ENCODE measurements at regions not wholly inside any gene's neighbourhood (a gene's known extent, or its start where the extent isn't known, plus 50 kb on each side); places are given as distances from the start of the nearest gene placed in this dataset.

DNA sequence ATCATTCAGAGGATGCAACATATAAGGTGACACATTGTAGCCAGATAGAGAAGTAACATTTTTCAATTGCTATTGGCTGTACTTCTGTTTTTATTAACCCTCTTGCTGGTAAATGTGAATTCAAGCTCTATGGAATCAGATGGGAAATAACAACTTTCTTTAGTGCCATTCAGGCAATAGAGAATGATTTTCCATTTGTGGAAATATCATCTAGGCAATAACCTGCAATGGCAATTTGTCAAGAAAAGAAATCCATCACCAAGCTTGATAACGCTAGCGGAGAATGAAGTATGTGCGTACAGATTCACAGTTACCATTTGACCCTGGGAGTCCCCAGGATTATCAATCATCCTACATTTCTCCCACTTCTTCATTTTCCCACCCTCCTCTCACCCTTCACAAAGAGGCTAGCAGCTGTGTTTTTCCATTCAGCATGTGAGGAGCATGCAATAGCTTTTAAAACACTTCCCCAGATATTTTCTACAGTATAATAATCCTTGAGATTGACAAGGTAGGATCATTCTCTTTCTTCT lies 569.7 kb upstream of the KLF12 start:
- no peaks in the 10 kb centered on the region for H3K4me1 ChIP-seq (ENCODE audit: control insufficient read depth, low read depth, low read length)
- H3K9me3 ChIP-seq (ENCODE audit: control insufficient read depth, low read depth, low read length) = no peaks in the 10 kb centered on the region
- H3K27ac ChIP-seq (ENCODE audit: low read length) = no peak overlapping the region
- H3K4me3 ChIP-seq (ENCODE audit: low read length) = no peak overlapping the region
- H3K36me3 ChIP-seq (ENCODE audit: control insufficient read depth, low read depth, low read length) = no peaks in the 10 kb centered on the region
- no peaks in the 10 kb centered on the region for H3K27me3 ChIP-seq (ENCODE audit: control insufficient read depth, insufficient read depth, low read length)
- no peak overlapping the region for H3K9ac ChIP-seq (ENCODE audit: low read length)

DNA sequence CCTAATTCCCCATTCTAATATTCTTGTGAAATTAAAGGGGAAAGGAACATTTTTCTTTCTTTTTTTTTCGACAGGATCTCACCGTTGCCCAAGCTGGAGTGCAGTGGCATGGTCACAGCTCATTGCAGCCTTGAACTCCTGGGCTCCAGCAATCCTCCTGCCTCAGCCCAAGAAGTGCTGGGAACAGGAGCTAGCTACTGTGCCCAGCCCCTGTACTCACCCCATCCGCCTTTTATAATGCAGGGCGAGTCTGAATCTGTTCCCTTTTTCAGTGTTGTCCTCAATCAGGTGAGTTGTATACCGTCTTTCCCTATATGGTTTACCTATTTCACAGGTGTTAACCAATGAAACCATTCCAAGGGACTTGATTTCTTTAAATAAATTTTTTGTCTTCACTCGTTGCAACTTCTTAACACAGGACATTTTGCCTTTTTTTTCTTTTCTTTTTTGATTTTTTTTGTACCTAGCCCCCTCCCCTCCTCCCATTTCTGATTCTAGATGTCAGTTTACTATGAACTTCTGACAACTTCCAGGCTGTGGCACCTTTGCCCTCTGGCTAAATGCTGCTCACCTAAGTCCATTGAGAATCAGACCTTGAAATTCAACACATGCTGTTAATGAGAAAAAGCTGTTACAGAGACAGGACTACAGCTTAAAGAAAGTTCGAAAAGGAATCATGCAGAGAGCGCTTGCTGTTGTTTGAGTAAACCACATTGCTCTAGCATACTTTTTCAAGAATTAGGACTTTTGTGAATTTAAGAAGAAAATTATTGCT lies 562.1 kb upstream of the KLF12 start:
- Histone ChIP-seq H3K4me1 (ENCODE audit: control insufficient read depth, low read depth, low read length) (peaks cover 11% of the 10 kb centered on the region), H3K4me3 (ENCODE audit: low read length) (no peak overlapping the region), H3K9ac (ENCODE audit: low read length) (no peak overlapping the region), H3K27me3 (ENCODE audit: control insufficient read depth, insufficient read depth, low read length) (no peaks in the 10 kb centered on the region), H3K27ac (ENCODE audit: low read length) (no peak overlapping the region), H3K36me3 (ENCODE audit: control insufficient read depth, low read depth, low read length) (no peaks in the 10 kb centered on the region), H3K9me3 (ENCODE audit: control insufficient read depth, low read depth, low read length) (no peaks in the 10 kb centered on the region)

DNA sequence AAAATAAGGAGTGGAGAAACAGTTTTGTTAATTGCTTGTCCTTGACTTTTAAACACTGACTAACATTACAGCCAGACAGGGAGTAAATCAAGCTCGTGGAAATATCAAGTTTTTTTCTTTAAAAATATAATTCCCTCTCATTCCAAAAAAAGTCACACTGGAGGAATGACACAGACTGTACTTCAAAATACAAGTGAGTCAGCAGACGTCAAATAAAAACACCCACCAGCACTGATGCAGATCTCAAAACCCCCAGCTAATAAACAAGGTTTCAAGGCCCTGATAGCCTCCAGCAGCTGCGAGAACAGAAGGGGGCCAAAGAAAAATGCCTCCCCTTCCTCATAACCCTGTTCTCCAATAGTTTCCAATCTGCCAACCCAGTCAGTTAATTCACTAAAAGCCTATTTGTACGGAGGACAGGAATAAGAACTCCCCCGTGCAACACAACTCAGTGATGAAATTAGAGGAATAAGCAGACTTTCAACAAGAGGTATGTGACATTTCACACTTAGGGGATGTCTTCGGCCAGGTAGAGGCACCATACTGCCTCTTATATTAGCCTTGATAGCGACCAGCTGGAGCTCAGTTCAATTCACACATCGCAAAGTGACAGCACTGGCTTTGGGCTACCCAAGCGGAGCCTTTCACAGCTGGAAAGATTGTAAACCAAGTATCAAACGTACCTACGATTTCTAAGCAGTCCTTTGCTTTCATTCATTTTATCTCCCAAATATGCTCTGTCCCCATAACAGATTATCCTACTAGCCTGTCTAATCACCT lies 561.0 kb upstream of the KLF12 start:
- peaks cover 11% of the 10 kb centered on the region for H3K4me1 ChIP-seq (ENCODE audit: control insufficient read depth, low read depth, low read length)
- no peaks in the 10 kb centered on the region for H3K36me3 ChIP-seq (ENCODE audit: control insufficient read depth, low read depth, low read length)
- H3K4me3 ChIP-seq (ENCODE audit: low read length) = no peak overlapping the region
- H3K27me3 ChIP-seq (ENCODE audit: control insufficient read depth, insufficient read depth, low read length) = no peaks in the 10 kb centered on the region
- H3K9ac ChIP-seq (ENCODE audit: low read length) = no peak overlapping the region
- no peak overlapping the region for H3K27ac ChIP-seq (ENCODE audit: low read length)
- H3K9me3 ChIP-seq (ENCODE audit: control insufficient read depth, low read depth, low read length) = no peaks in the 10 kb centered on the region

DNA sequence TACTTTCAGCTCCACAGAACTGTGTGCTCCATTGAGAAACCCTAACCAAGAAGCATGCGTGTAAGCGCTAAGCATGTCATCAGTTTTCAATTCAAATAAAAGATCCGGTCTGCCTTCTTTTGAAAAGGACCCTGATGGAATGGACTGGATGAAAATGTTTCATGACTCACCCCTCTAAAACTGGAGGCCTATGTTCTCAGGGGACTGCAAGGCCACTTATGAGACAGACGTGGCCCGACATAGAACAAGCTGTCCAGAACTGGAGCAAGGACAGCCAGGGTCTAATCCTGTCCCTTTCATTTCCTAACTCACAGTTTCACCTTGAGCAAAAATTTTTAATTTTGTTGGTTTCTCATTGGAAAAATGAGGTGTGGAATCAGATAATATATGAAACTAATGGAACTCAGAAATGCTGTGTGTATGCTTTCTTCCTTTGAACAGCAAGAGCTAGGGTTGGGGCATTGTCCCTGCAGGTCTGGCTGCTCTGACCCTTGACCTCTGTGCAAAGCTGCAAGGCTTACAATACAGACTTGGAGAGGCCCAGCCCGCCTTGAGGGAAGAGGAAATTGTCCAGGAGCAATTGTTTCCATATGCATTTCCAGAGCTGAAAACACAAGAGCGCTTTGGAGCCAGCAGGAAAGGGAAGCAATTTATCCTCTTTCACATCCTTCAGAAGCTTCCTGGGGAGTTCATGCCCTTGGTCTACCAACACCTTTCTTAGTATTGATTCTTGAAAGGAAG lies 553.4 kb upstream of the KLF12 start:
- Histone ChIP-seq H3K9me3 (ENCODE audit: control insufficient read depth, low read depth, low read length) (no peaks in the 10 kb centered on the region), H3K36me3 (ENCODE audit: control insufficient read depth, low read depth, low read length) (no peaks in the 10 kb centered on the region), H3K4me1 (ENCODE audit: control insufficient read depth, low read depth, low read length) (peaks cover 7% of the 10 kb centered on the region), H3K27me3 (ENCODE audit: control insufficient read depth, insufficient read depth, low read length) (no peaks in the 10 kb centered on the region), H3K4me3 (ENCODE audit: low read length) (no peak overlapping the region), H3K27ac (ENCODE audit: low read length) (no peak overlapping the region), H3K9ac (ENCODE audit: low read length) (no peak overlapping the region)

DNA sequence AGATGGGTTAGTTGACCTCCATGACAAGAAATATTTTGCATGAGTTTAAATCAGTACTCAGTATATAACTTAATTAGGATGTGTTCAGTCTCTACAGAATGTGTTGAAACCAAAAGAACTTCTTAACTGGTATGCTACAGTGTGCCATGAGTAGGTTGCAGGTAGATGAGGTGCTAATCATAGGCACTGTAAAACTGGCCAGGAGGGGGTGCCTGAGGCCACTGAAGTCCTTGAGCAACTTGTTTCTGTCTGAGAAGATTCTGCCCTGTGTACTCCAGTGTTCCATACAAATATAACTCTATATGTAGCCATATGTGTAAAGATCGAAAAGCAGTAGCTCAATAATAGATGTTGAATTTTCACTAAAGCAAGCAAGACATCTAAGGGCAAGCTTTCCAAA lies 549.2 kb upstream of the KLF12 start:
- Histone ChIP-seq H3K4me1 (ENCODE audit: control insufficient read depth, low read depth, low read length) (peaks cover 7% of the 10 kb centered on the region), H3K36me3 (ENCODE audit: control insufficient read depth, low read depth, low read length) (no peaks in the 10 kb centered on the region), H3K27me3 (ENCODE audit: control insufficient read depth, insufficient read depth, low read length) (no peaks in the 10 kb centered on the region), H3K9me3 (ENCODE audit: control insufficient read depth, low read depth, low read length) (no peaks in the 10 kb centered on the region), H3K9ac (ENCODE audit: low read length) (no peak overlapping the region), H3K4me3 (ENCODE audit: low read length) (no peak overlapping the region), H3K27ac (ENCODE audit: low read length) (no peak overlapping the region)

DNA sequence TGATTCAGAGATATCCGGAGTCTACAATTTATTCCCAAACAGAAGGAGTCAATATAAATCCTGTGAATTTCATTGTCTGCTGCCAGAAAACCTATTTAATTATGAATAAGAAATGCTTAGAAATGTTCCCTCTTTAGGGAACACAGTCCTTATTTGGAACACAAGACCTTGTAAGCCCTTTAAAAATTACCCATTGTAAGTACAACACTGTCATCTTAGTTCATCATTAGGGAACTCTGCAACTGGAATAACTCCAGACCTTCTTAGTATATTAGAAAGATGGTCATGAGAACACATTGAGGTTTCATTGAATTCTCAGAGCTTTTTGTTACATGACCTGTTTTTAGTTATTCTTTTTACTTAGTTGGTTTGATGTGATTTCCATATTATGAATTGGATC lies 548.5 kb upstream of the KLF12 start:
- Histone ChIP-seq H3K27ac (ENCODE audit: low read length) (no peak overlapping the region), H3K4me1 (ENCODE audit: control insufficient read depth, low read depth, low read length) (peaks cover 5% of the 10 kb centered on the region), H3K9ac (ENCODE audit: low read length) (no peak overlapping the region), H3K27me3 (ENCODE audit: control insufficient read depth, insufficient read depth, low read length) (no peaks in the 10 kb centered on the region), H3K9me3 (ENCODE audit: control insufficient read depth, low read depth, low read length) (no peaks in the 10 kb centered on the region), H3K36me3 (ENCODE audit: control insufficient read depth, low read depth, low read length) (no peaks in the 10 kb centered on the region), H3K4me3 (ENCODE audit: low read length) (no peak overlapping the region)

DNA sequence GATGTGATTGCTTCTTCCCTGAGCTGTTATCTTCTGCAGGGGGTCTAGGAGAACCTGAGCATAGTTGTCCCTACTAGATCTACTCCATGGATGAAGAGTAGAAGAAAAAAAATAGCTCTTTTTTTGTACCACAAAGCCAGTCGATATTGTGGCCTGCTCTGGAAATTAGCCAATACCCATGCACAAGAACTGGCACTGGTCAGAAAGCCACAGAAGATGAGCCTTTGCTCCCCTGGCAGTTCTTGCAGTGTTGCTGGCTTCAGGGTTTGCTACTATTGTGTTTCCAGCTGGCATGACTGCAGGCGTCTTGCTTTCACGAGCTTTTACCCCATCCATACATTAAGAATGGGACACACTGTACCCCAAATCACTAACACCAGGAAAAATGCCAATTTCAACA lies 547.7 kb upstream of the KLF12 start:
- no peak overlapping the region for H3K27ac ChIP-seq (ENCODE audit: low read length)
- H3K4me1 ChIP-seq (ENCODE audit: control insufficient read depth, low read depth, low read length) = no peaks in the 10 kb centered on the region
- H3K36me3 ChIP-seq (ENCODE audit: control insufficient read depth, low read depth, low read length) = no peaks in the 10 kb centered on the region
- H3K4me3 ChIP-seq (ENCODE audit: low read length) = no peak overlapping the region
- H3K27me3 ChIP-seq (ENCODE audit: control insufficient read depth, insufficient read depth, low read length) = no peaks in the 10 kb centered on the region
- no peaks in the 10 kb centered on the region for H3K9me3 ChIP-seq (ENCODE audit: control insufficient read depth, low read depth, low read length)
- H3K9ac ChIP-seq (ENCODE audit: low read length) = no peak overlapping the region

DNA sequence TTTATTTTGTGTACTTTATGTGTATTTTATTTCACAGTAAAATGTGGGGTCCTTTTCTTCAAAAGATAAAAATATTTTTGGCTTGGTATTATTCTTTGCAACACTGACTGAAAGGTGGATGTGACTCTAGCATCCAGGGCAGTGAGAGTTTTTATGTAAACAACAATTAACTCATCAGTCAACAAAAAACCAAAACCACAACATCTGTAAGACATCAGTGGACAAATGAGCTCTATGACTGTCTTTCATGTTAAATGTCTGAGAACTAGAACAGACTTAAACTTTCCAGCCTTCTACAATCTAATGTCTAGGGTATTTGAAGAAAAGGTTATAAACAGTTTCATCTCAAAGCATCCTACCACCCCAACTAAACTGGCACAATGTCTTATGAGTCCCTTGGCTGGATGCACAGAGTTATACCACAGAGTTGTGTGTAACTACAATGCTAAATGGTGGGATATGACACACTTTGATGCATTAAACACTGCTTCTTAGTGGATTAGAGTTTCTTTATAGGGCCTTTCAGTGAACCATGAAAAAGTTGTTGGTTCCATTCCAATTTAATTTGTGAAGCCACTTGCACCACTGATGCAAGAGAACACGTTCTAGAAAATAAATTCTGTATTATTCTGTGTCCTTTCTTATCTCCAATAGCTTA lies 544.2 kb upstream of the KLF12 start:
- Histone ChIP-seq H3K27me3 (ENCODE audit: control insufficient read depth, insufficient read depth, low read length) (no peaks in the 10 kb centered on the region), H3K4me1 (ENCODE audit: control insufficient read depth, low read depth, low read length) (no peaks in the 10 kb centered on the region), H3K27ac (ENCODE audit: low read length) (no peak overlapping the region), H3K36me3 (ENCODE audit: control insufficient read depth, low read depth, low read length) (no peaks in the 10 kb centered on the region), H3K9ac (ENCODE audit: low read length) (no peak overlapping the region), H3K4me3 (ENCODE audit: low read length) (no peak overlapping the region), H3K9me3 (ENCODE audit: control insufficient read depth, low read depth, low read length) (no peaks in the 10 kb centered on the region)

DNA sequence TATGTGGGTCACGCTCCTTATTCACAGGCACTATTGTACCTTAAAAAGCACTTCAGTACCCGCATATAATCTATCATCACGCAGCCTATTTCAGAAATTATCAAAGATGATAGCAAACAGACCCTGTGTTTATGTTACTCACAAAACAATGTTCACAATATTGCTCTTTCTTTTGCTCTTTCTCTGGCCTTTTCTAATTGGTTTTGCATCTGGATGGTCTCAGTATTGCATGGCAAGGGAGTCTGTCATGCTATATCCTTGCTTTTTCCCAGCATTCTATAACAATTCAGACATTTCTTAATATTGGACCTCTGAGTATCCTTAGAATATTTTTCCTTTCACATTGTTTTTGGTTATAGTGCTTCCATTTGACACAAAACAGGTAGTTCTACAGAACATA lies 541.8 kb upstream of the KLF12 start:
- Histone ChIP-seq H3K9ac (ENCODE audit: low read length) (no peak overlapping the region), H3K27me3 (ENCODE audit: control insufficient read depth, insufficient read depth, low read length) (no peaks in the 10 kb centered on the region), H3K9me3 (ENCODE audit: control insufficient read depth, low read depth, low read length) (no peaks in the 10 kb centered on the region), H3K4me1 (ENCODE audit: control insufficient read depth, low read depth, low read length) (no peaks in the 10 kb centered on the region), H3K27ac (ENCODE audit: low read length) (no peak overlapping the region), H3K4me3 (ENCODE audit: low read length) (no peak overlapping the region), H3K36me3 (ENCODE audit: control insufficient read depth, low read depth, low read length) (no peaks in the 10 kb centered on the region)

DNA sequence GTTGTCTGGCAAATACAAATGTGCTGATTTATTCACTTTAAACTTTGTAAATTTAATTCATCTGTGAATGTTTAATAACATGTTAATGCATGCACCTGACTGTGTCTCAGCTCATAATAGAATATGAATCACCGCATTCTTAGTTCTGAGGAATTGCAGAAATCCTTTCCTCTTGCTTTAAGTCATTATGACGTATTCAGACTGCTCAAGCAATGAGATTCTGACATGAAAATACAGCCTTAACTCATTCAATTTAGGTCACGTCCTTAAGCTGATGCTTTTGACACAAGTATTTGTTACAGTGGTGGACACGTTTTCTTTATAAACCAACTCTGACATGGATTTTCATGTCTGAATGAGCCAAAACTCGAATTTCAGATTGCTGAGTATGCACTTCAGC lies 541.0 kb upstream of the KLF12 start:
- Histone ChIP-seq H3K4me3 (ENCODE audit: low read length) (no peak overlapping the region), H3K9ac (ENCODE audit: low read length) (no peak overlapping the region), H3K27ac (ENCODE audit: low read length) (no peak overlapping the region), H3K9me3 (ENCODE audit: control insufficient read depth, low read depth, low read length) (no peaks in the 10 kb centered on the region), H3K36me3 (ENCODE audit: control insufficient read depth, low read depth, low read length) (no peaks in the 10 kb centered on the region), H3K27me3 (ENCODE audit: control insufficient read depth, insufficient read depth, low read length) (no peaks in the 10 kb centered on the region), H3K4me1 (ENCODE audit: control insufficient read depth, low read depth, low read length) (no peaks in the 10 kb centered on the region)

DNA sequence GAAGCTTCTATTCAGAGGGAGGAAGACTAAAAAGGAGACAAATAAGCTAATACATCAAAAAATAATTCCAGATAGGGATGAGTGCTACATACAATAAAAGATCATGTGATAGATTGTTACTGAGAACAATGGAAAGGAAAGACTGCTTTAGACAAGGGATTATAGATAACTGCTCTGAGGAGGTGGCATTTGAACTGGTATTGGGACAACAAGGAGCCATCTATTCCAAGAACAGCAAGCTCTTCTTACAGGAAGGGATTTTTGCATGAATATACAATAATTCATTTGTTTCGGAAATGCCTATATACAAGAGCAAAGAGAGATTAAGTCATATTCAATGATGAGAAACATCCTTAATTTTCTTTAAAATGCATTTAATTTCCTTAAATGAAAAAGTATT lies 540.5 kb upstream of the KLF12 start:
- Histone ChIP-seq H3K4me3 (ENCODE audit: low read length) (no peak overlapping the region), H3K9ac (ENCODE audit: low read length) (no peak overlapping the region), H3K9me3 (ENCODE audit: control insufficient read depth, low read depth, low read length) (no peaks in the 10 kb centered on the region), H3K36me3 (ENCODE audit: control insufficient read depth, low read depth, low read length) (no peaks in the 10 kb centered on the region), H3K27me3 (ENCODE audit: control insufficient read depth, insufficient read depth, low read length) (no peaks in the 10 kb centered on the region), H3K27ac (ENCODE audit: low read length) (no peak overlapping the region), H3K4me1 (ENCODE audit: control insufficient read depth, low read depth, low read length) (no peaks in the 10 kb centered on the region)

Data from iPS-18a (cell line).